ENCODE measurements at regions not wholly inside any gene's neighbourhood (a gene's known extent, or its start where the extent isn't known, plus 50 kb on each side); places are given as distances from the start of the nearest gene placed in this dataset.
A peak's percentile ranks its signal among the peaks of the same experiment; 100 is the strongest.

DNA sequence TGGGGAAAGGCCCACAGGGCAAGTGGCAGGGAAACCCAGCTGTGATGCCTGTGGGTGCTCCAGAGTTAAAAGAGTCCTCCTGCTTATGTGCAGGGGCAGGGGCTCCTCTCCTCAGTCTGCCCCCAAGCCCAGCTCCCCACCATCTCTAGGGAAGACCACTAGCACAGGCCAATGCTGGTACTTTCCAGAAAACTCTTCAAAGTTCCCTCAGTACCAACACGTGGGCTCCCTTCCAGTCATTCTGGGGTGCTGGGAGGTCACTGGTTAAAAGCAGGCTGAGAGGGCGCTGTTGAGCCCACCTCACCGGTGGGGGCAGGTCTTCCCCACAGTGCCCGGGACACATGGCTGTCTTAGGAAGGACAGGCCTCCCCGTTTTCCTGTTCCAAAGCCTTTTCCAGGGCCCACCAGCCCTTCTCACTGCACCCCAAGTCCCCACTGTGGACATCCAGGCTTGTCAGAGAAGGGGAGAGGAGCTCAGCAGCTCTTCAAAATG is 154.6 kb downstream of the TRIM29 start:
- TF ChIP-seq, protein P1, sequence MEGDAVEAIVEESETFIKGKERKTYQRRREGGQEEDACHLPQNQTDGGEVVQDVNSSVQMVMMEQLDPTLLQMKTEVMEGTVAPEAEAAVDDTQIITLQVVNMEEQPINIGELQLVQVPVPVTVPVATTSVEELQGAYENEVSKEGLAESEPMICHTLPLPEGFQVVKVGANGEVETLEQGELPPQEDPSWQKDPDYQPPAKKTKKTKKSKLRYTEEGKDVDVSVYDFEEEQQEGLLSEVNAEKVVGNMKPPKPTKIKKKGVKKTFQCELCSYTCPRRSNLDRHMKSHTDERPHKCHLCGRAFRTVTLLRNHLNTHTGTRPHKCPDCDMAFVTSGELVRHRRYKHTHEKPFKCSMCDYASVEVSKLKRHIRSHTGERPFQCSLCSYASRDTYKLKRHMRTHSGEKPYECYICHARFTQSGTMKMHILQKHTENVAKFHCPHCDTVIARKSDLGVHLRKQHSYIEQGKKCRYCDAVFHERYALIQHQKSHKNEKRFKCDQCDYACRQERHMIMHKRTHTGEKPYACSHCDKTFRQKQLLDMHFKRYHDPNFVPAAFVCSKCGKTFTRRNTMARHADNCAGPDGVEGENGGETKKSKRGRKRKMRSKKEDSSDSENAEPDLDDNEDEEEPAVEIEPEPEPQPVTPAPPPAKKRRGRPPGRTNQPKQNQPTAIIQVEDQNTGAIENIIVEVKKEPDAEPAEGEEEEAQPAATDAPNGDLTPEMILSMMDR (conservative IDR thresholded peaks at IDR 0.05; ENCODE audit: low read depth in 2 of 2) = peak; percentile 60 to 76
- TF ChIP-seq EZH2 (IDR thresholded peaks at IDR 0.05; ENCODE audit: low read depth, unreplicated experiment) (no peak), POLR2AphosphoS5 (IDR thresholded peaks at IDR 0.05; ENCODE audit: low read depth) (no peak), NANOG (IDR thresholded peaks at IDR 0.05; ENCODE audit: borderline replicate concordance) (no peak)
